ENCODE measurements at regions not wholly inside any gene's neighbourhood (a gene's known extent, or its start where the extent isn't known, plus 50 kb on each side); places are given as distances from the start of the nearest gene placed in this dataset.

DNA sequence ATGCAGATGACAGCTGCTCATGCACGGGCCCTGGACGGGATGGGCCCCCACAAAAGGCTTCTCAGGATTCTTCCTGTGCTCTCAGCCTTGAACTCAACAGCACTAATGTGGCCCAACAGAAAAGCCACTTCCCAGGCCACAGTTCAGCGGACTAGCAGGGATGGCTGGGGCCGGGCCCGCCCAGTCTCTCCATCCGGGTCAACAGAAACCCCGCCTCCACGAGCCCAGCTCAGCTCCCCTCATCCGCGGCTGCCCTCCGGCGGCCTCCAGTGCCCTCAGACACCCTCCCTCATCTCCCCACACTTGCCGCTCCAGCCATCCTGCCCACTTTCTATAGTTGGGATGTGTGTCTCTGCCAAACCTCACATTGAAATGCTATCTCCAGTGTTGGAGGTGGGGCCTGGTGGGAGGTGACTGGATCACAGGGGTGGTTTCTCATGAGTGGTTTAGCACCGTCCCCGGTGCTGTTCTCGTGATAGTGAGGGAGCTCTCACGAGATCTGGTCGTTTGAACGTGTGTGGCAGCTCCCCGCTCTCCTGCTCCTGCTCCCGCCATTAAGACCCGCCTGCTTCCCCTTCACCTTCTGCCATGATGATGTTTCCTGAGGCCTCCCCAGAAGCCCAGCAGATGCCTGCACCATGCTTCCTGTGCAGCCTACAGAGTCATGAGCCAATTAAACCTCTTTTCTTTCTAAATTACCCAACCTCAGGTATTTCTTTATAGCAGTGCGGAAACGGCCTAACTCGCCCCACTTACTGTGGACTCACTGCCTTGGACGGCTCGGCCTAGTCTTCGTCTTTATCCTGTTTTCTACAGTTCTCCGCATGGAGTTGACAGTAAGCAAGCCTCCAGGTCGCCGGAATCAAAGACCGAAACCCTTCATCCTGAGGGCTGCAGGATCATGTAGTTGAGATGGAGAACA, 169.9 kb upstream of the RNF32 start:
- Histone ChIP-seq H3K36me3 (ENCODE audit: insufficient read depth, insufficient read length, low read length) (no peaks in the 10 kb centered on the region), H3K4me1 (ENCODE audit: insufficient read depth, insufficient read length) (no peaks in the 10 kb centered on the region), H3K4me3 (ENCODE audit: insufficient read length, low read depth) (no peak overlapping the region), H3K27me3 (ENCODE audit: insufficient read depth, insufficient read length) (no peaks in the 10 kb centered on the region), H3K9ac (ENCODE audit: insufficient read length, low read depth) (no peak overlapping the region), H3K9me3 (ENCODE audit: insufficient read depth, low read length) (no peaks in the 10 kb centered on the region)
- no peak for DNase-seq (ENCODE audit: low read depth, low spot score)
- TF ChIP-seq SUZ12 (IDR thresholded peaks at IDR 0.05; ENCODE audit: extremely low read depth, insufficient read depth, insufficient read length): no peak

DNA sequence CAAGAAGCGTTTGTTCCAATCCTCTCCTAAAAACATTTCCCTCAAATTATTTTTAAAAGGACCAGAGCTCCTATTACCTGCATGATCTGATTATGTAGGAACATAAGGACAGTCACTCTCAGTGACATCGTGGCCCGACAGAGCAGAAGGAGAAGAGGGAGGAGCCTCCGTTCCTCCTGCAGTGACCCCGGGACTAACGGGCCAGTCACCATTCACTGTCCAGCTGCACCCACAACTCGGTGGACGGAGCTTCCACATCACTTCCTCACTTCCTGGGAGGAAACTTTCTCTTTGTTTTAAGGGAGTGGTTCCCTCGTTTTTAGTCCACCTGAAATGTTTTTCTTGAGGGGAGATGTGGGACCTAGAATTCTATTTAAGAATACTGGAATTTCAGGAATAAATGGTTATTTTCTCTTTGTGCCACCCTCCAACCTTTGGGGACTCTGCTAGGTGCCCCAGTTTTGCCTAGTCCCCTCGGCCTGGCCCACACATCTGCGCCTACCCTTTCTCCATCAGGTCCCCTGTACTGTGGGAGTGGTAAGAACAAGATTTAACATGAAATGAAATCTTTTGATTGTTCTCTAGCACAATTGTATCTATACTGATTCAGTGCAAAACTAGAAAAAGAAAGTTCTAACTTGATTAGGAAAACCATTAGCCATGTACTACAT, 173.5 kb upstream of the RNF32 start:
- DNase-seq (ENCODE audit: low read depth, low spot score): no peak
- Histone ChIP-seq H3K9ac (ENCODE audit: insufficient read length, low read depth) (no peak overlapping the region), H3K4me1 (ENCODE audit: insufficient read depth, insufficient read length) (no peaks in the 10 kb centered on the region)

GRCh38 chr7:156466272-156466671, 174.3 kb upstream of the RNF32 start:
- Histone ChIP-seq H3K9ac (ENCODE audit: insufficient read length, low read depth) (no peak overlapping the region), H3K36me3 (ENCODE audit: insufficient read depth, insufficient read length, low read length) (no peaks in the 10 kb centered on the region), H3K4me1 (ENCODE audit: insufficient read depth, insufficient read length) (no peaks in the 10 kb centered on the region), H3K9me3 (ENCODE audit: insufficient read depth, low read length) (no peaks in the 10 kb centered on the region), H3K27me3 (ENCODE audit: insufficient read depth, insufficient read length) (no peaks in the 10 kb centered on the region), H3K4me3 (ENCODE audit: insufficient read length, low read depth) (no peak overlapping the region)
- no peak for DNase-seq (ENCODE audit: low read depth, low spot score)
- no peak for TF ChIP-seq ZNF274 (IDR thresholded peaks at IDR 0.05; ENCODE audit: low read depth, low read length)
- TF ChIP-seq YY1 (IDR thresholded peaks at IDR 0.05; ENCODE audit: insufficient read depth, insufficient read length): no peak
- TF ChIP-seq SUZ12 (IDR thresholded peaks at IDR 0.05; ENCODE audit: extremely low read depth, insufficient read depth, insufficient read length): no peak

More for the DNA sequence above, 173.5 kb upstream of the RNF32 start:
- H3K9me3 ChIP-seq (ENCODE audit: insufficient read depth, low read length): no peaks in the 10 kb centered on the region
- TF ChIP-seq YY1 (IDR thresholded peaks at IDR 0.05; ENCODE audit: insufficient read depth, insufficient read length): no peak
- TF ChIP-seq ZNF274 (IDR thresholded peaks at IDR 0.05; ENCODE audit: low read depth, low read length): no peak
- no peak for TF ChIP-seq SUZ12 (IDR thresholded peaks at IDR 0.05; ENCODE audit: extremely low read depth, insufficient read depth, insufficient read length)
- no peak overlapping the region for H3K4me3 ChIP-seq (ENCODE audit: insufficient read length, low read depth)
- H3K27me3 ChIP-seq (ENCODE audit: insufficient read depth, insufficient read length): no peaks in the 10 kb centered on the region
- H3K36me3 ChIP-seq (ENCODE audit: insufficient read depth, insufficient read length, low read length): no peaks in the 10 kb centered on the region

DNA sequence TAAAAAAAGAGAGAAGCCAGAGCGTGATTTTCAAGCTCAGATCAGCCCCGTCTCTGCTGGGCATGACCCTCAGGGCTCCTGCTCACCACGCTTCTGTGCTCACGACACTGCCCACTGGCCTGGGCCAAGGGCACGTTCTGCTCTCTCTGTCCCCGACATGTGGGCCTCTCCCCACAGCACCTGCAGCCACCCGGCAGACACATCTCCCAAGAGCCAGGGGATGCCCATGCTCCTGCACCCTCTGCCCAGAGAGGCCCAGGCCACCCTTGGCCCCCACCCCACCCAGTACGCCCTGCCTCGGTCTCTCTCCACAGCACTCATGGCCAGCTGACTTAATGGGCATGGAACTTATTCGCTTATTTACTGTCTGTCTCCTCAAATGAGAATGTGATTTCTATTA, 175.4 kb upstream of the RNF32 start:
- no peaks in the 10 kb centered on the region for H3K4me1 ChIP-seq (ENCODE audit: insufficient read depth, insufficient read length)
- no peak for DNase-seq (ENCODE audit: low read depth, low spot score)
- H3K4me3 ChIP-seq (ENCODE audit: insufficient read length, low read depth): no peak overlapping the region
- no peaks in the 10 kb centered on the region for H3K27me3 ChIP-seq (ENCODE audit: insufficient read depth, insufficient read length)
- H3K9ac ChIP-seq (ENCODE audit: insufficient read length, low read depth): no peak overlapping the region
- TF ChIP-seq ZNF274 (IDR thresholded peaks at IDR 0.05; ENCODE audit: low read depth, low read length): no peak
- H3K9me3 ChIP-seq (ENCODE audit: insufficient read depth, low read length): no peaks in the 10 kb centered on the region
- H3K36me3 ChIP-seq (ENCODE audit: insufficient read depth, insufficient read length, low read length): no peaks in the 10 kb centered on the region

DNA sequence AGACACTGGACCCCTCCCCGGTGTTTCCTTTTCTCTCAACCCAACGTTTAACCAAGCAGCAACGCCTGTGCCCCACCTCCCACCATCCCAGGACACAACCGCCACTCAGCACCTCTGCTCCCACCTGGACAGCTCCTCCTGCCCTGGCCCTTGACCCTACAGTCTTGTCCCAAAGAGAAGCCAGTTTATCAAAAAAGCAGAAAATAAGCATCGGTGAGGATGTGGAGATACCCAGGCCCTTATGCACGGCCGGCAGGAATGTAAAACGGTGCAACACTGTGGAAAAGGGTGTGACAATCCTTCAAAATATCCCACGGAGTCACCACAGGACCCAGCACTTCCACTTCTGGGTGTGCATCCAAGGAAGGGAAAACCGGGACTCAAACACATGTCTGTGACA, 176.2 kb upstream of the RNF32 start:
- Histone ChIP-seq H3K4me1 (ENCODE audit: insufficient read depth, insufficient read length) (no peaks in the 10 kb centered on the region), H3K9me3 (ENCODE audit: insufficient read depth, low read length) (no peaks in the 10 kb centered on the region), H3K27me3 (ENCODE audit: insufficient read depth, insufficient read length) (no peaks in the 10 kb centered on the region), H3K4me3 (ENCODE audit: insufficient read length, low read depth) (no peak overlapping the region), H3K9ac (ENCODE audit: insufficient read length, low read depth) (no peak overlapping the region), H3K36me3 (ENCODE audit: insufficient read depth, insufficient read length, low read length) (no peaks in the 10 kb centered on the region)
- DNase-seq (ENCODE audit: low read depth, low spot score): no peak
- no peak for TF ChIP-seq SUZ12 (IDR thresholded peaks at IDR 0.05; ENCODE audit: extremely low read depth, insufficient read depth, insufficient read length)
- no peak for TF ChIP-seq ZNF274 (IDR thresholded peaks at IDR 0.05; ENCODE audit: low read depth, low read length)
- TF ChIP-seq YY1 (IDR thresholded peaks at IDR 0.05; ENCODE audit: insufficient read depth, insufficient read length): no peak

DNA sequence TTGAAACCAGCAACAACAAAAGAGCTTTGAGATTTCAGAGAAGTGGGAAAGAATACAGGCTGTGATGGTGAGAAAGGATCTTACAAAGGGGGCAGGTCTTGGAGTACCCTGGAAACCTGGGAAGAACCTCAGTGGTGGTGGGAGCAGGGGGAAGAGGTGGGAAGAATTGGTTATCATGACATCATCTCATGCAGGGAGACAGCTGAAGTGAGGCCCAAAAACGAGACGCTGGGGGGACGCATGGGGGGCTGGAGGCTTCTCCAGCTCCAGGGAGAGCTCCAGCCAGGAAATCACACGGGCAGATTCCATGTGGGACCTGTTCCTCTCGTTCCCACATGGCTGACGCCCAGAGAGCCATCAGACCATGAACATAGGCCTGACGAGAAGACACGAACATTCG, 177.3 kb upstream of the RNF32 start:
- Histone ChIP-seq H3K27me3 (ENCODE audit: insufficient read depth, insufficient read length) (no peaks in the 10 kb centered on the region), H3K36me3 (ENCODE audit: insufficient read depth, insufficient read length, low read length) (no peaks in the 10 kb centered on the region), H3K4me3 (ENCODE audit: insufficient read length, low read depth) (no peak overlapping the region), H3K9ac (ENCODE audit: insufficient read length, low read depth) (no peak overlapping the region), H3K4me1 (ENCODE audit: insufficient read depth, insufficient read length) (no peaks in the 10 kb centered on the region), H3K9me3 (ENCODE audit: insufficient read depth, low read length) (no peaks in the 10 kb centered on the region)
- DNase-seq (ENCODE audit: low read depth, low spot score): no peak
- TF ChIP-seq ZNF274 (IDR thresholded peaks at IDR 0.05; ENCODE audit: low read depth, low read length): no peak
- no peak for TF ChIP-seq SUZ12 (IDR thresholded peaks at IDR 0.05; ENCODE audit: extremely low read depth, insufficient read depth, insufficient read length)
- TF ChIP-seq YY1 (IDR thresholded peaks at IDR 0.05; ENCODE audit: insufficient read depth, insufficient read length): no peak

- Histone ChIP-seq H3K27me3 (ENCODE audit: insufficient read depth, insufficient read length) (no peaks in the 10 kb centered on the region), H3K4me3 (ENCODE audit: insufficient read length, low read depth) (no peak overlapping the region), H3K36me3 (ENCODE audit: insufficient read depth, insufficient read length, low read length) (no peaks in the 10 kb centered on the region), H3K4me1 (ENCODE audit: insufficient read depth, insufficient read length) (no peaks in the 10 kb centered on the region), H3K9ac (ENCODE audit: insufficient read length, low read depth) (no peak overlapping the region), H3K9me3 (ENCODE audit: insufficient read depth, low read length) (no peaks in the 10 kb centered on the region)
- DNase-seq (ENCODE audit: low read depth, low spot score): no peak
- TF ChIP-seq SUZ12 (IDR thresholded peaks at IDR 0.05; ENCODE audit: extremely low read depth, insufficient read depth, insufficient read length) (no peak), ZNF274 (IDR thresholded peaks at IDR 0.05; ENCODE audit: low read depth, low read length) (no peak), YY1 (IDR thresholded peaks at IDR 0.05; ENCODE audit: insufficient read depth, insufficient read length) (no peak)
These were observed 178.5 kb upstream of the RNF32 start for GRCh38 chr7:156461881-156462665.
